Epithelial cell of esophagus (primary cell): ENCODE measurements at regions not wholly inside any gene's neighbourhood (a gene's known extent, or its start where the extent isn't known, plus 50 kb on each side); places are given as distances from the start of the nearest gene placed in this dataset.

Source experiments
- DNase-seq: peaks from one replicate; pipeline ENCODE4 v3.0.0; 2010; ENCODE audit warnings: low read depth
- H3K4me3 ChIP-seq: 2 replicates; pipeline ENCODE4 v1.5.1; 2011; ENCODE audit warnings: mild to moderate bottlenecking, low read length, control low read depth
- TF ChIP-seq, protein P1 (sequence below): IDR thresholded peaks from 2 replicates; pipeline ENCODE4 v1.5.1; 2011; ENCODE audit warnings: low read depth, mild to moderate bottlenecking, low read length, control low read depth, inconsistent platforms; ENCODE audit not compliant: insufficient read depth; ENCODE audit errors: missing control alignments

DNA sequence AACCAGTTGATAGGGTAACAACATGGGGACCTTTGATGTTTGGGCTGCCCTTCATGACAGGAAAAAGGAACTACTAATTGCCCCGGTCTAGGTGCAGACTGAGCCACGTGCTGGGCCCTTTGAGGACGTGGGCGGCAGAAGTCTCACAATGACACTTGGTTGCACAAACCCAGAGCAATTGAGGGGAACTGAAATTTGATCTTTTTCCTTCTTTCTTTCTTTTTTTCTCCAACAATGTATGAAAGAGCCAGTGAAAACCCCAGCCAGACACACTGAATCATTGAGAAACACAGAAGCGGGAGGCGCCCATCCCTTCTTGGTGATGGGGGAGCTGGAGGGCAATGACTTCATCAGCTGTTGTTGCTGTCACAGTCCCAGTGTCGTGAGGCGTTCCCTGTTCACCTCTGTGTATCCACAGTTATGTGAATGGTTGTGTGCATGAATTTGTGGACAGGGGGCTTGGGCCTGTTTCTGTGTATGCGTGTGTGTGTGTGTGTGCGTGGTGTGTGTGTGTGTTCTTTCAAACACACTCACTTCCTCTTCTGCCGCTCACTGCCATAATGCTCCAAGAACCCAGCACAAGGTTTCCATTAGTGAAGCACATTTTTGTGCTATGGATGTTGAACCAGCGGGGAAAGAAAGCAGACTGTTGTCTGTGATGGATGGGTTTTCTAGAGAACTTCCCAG lies 137.5 kb upstream of the CCND2 start:
- DNase-seq = peak; percentile 76
- H3K4me3 ChIP-seq = no peak overlapping the region
- TF ChIP-seq, protein P1, sequence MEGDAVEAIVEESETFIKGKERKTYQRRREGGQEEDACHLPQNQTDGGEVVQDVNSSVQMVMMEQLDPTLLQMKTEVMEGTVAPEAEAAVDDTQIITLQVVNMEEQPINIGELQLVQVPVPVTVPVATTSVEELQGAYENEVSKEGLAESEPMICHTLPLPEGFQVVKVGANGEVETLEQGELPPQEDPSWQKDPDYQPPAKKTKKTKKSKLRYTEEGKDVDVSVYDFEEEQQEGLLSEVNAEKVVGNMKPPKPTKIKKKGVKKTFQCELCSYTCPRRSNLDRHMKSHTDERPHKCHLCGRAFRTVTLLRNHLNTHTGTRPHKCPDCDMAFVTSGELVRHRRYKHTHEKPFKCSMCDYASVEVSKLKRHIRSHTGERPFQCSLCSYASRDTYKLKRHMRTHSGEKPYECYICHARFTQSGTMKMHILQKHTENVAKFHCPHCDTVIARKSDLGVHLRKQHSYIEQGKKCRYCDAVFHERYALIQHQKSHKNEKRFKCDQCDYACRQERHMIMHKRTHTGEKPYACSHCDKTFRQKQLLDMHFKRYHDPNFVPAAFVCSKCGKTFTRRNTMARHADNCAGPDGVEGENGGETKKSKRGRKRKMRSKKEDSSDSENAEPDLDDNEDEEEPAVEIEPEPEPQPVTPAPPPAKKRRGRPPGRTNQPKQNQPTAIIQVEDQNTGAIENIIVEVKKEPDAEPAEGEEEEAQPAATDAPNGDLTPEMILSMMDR = no peak

DNA sequence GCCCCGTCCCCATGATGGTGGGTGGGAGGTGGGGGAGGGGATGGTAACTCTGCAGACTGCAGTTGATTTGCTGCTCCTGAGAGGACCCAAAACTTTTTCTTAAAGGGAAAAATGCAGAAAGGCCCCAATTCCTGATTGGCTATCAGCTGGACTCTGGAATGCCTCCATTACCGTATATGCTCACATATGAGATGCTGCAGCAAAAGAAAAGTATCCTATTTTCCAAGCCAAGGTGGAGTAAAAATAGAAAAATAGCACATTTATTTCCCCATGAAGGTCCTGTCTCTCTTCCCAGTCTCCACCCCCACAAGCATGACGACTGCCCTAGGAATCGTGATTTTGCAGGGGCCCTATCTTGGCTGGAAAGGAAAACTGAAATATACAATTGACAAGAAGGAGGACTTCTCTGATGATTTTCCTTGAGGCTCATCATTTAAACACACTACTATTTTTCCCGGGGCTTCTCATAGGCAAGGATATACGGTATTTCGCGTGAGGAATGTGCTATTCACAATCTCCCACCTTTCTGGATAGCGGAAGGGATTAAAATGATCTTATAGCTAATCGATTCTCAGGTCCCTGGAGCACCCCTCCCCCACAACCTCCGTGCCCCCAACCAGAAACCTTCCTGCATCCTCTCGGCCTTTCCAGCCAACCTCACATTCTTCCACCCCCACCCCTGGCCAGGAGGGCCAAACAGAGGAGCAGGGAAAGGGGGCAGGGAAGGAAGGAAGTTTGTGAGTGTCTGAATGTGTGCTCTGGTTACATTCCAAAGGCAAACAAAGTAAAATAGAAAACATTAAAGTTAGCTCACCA lies 138.9 kb upstream of the CCND2 start:
- DNase-seq = no peak
- no peak overlapping the region for H3K4me3 ChIP-seq
- TF ChIP-seq, protein P1 = no peak

DNA sequence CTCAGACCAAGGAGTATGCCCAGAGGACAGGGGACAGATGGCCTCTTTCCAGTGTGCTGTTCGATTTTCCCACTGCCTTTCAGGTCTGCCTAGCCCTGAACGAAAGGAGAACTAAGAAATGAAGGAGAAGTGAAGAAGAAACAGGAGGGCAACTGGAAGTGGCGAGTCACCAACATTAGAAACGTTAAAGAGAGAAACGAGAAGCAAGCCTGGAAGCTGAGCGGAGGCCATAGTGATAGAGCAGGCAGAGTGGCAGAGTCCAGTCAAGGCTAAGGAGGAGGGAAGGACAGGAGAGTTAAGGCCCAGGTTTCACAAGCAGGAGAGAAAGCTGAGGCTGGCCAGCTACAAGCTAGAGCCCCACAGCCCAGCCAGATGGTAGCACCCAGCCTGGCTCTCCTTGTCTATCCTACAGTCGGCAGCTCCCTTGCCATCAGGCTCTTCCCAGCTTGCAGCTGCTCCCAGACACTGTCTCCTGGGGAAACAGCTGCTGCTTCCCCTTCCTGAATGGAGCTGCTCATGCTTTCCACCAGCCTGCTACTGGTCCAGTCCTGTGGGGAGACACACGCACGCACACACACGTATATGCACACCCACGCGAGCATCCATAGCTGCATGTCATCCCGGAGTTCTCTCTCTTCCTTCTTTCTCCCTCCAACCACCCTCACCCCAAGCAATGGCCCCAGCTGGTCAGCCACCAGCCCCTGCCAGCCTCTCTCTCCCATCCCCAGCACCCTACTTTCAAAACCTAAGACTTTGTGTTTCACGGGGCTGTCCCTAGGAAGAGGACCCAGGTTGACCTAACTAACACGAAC lies 139.7 kb upstream of the CCND2 start:
- TF ChIP-seq, protein P1 = no peak
- DNase-seq = no peak
- no peak overlapping the region for H3K4me3 ChIP-seq

DNA sequence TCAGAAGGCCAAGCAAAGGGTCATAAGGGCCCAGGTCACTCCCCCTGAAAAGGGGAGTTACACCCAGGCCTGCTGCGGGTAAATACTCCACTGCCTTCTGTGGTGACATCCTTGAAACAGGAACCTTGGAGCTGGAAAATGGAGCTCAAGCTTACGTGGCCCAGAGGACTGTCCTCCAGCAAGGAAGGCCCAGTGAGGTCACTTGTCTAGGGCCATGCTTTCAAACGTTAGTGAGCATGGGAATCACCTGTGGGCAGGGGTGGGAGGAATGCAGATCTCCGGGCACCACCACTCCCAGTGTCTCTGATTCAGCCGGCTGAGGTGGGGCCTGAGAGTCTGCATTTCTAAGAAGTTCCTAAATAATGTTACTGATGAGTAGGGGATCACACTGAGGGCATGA lies 140.5 kb upstream of the CCND2 start:
- DNase-seq = no peak
- no peak overlapping the region for H3K4me3 ChIP-seq
- TF ChIP-seq, protein P1 = no peak

DNA sequence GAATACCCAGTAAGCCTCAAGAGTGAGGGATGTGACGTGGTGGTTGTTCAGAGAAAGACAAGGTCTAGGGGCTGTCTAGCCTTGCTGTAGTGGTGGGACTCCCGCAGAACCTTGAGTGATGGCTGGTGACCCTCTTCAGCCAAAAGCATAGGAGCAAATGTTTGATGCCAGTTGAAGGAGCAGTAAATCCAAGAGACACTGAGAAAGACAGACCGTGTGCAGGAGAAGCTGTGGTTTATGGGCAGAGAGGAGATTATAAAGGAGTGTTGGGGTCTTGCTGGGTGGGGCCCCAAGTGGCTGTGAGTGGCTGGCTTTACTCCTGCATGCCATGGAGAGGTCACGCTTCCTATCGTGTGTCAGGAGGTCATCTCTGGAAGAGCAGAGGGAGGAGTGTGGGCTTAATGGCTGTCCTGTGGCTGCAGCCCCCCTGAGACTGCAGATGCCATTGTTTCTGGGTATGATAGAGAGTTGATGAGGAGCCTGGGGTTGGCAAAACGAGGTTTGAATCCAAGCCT lies 152.0 kb upstream of the CCND2 start:
- DNase-seq = no peak
- TF ChIP-seq, protein P1 = no peak
- H3K4me3 ChIP-seq = no peak overlapping the region

DNA sequence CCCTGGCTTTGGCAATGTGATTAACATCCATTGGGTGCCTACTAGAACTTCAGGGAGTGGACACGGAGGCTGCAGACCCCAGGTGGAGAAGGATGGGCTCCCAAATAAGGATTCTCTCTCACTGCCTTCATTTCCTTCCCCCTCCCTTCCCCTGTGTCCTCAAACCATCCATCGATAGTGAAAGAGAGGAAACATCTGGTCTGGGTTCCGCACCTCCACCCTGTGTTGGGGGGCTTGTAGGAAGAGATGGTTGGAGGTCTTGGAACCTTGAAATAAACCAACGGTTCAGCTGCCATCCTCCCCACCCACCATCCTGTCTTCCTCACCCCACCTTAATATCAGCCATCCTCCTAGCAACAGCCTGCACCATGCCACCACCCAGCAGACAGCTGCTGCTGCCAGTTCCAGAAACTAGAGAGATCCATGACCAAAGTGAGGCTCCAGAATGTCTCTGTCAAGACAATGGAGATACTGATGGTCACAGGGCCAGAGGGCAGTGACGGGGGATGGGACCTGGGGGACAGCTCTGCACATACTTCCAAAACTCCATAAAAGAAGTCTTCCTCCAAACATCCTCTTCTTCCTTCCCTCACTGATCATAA lies 153.1 kb upstream of the CCND2 start:
- no peak overlapping the region for H3K4me3 ChIP-seq
- TF ChIP-seq, protein P1 = no peak
- DNase-seq = no peak
